GM12878 (cell line): ENCODE measurements at regions not wholly inside any gene's neighbourhood (a gene's known extent, or its start where the extent isn't known, plus 50 kb on each side); places are given as distances from the start of the nearest gene placed in this dataset.

Experiments used
- ATAC-seq: fragments of 200-7000 bp; cut with Tn5 transposase; 3 replicates; pipeline ENCODE4 v1.9.1; 2020; ENCODE audit warnings: mild to moderate bottlenecking, moderate library complexity
- BruUV-seq: library from RNA; stranded (reverse); fragments of 400-500 nt; replicated peaks from 2 replicates; lab custom pipeline; 2021; lab: Mats Ljungman, UMichigan
- CTCF ChIA-PET: fragments of 300-600 bp; sonication (Branson Sonifier 250); formaldehyde crosslinking; extraction: SDS; loops from one replicate; lab custom pipeline; 2021; ENCODE audit warnings: inconsistent platforms; lab: Yijun Ruan, JAX
- POLR2A ChIA-PET: fragments of 350-600 bp; formaldehyde crosslinking; extraction: SDS; loops from one replicate; lab custom pipeline; 2021; ENCODE audit warnings: inconsistent platforms; lab: Charles Lee
- RAD21 ChIA-PET: fragments of 300-600 bp; sonication (Branson Sonifier 250); formaldehyde crosslinking; loops from one replicate; lab custom pipeline; 2023; ENCODE audit warnings: antibody characterized with exemption; ENCODE audit not compliant: unreplicated experiment; lab: Charles Lee
- SMC1A ChIA-PET: fragments of 300-600 bp; sonication (Branson Sonifier 250); formaldehyde crosslinking; loops from one replicate; lab custom pipeline; 2023; ENCODE audit not compliant: unreplicated experiment, uncharacterized antibody; lab: Charles Lee
- DNase-seq: peaks from one replicate; pipeline ENCODE4 v3.0.0-alpha.2; 2011; ENCODE audit warnings: low read depth, low spot score
- FAIRE-seq: peaks from 3 replicates; lab custom pipeline; 2011; peaks lifted over from hg19 to GRCh38; lab: Jason Lieb, UNC
- H2AFZ ChIP-seq: 2 replicates; pipeline ENCODE4 v1.6.0; 2011; ENCODE audit warnings: low read depth, low read length, control low read depth; ENCODE audit not compliant: control insufficient read depth
- H3K27ac ChIP-seq: 2 replicates; pipeline ENCODE4 v1.5.1; 2011; ENCODE audit warnings: control low read depth; ENCODE audit not compliant: control insufficient read depth, insufficient read depth
- H3K27me3 ChIP-seq, 2 experiments: replicated peaks in 1 of 2; 2 replicates each; pipeline versions ENCODE4 v1.6.0 to v1.6.1; 2011; ENCODE audit warnings: low read length in 1 of 2; ENCODE audit not compliant: control insufficient read depth in 2 of 2, insufficient read depth in 2 of 2
- H3K36me3 ChIP-seq, 2 experiments: 2 replicates each; pipeline ENCODE4 v1.5.1; 2011; ENCODE audit warnings: low read length in 1 of 2; ENCODE audit not compliant: control insufficient read depth in 2 of 2, insufficient read depth in 2 of 2
- H3K4me1 ChIP-seq: 2 replicates; pipeline ENCODE4 v1.6.1; 2011; ENCODE audit warnings: mild to moderate bottlenecking, low read length, moderate library complexity, mixed read lengths; ENCODE audit not compliant: control insufficient read depth, insufficient read depth
- H3K4me2 ChIP-seq: 2 replicates; pipeline ENCODE4 v1.6.0; 2011; ENCODE audit warnings: control low read depth; ENCODE audit not compliant: control insufficient read depth, insufficient read depth
- H3K4me3 ChIP-seq: fragments of 200-600 bp; sonication (generic); 2 replicates; pipeline ENCODE4 v1.5.1; 2016
- H3K79me2 ChIP-seq: 2 replicates; pipeline ENCODE4 v1.6.0; 2011; ENCODE audit warnings: low read length; ENCODE audit not compliant: control insufficient read depth, insufficient read depth
- H3K9ac ChIP-seq: 2 replicates; pipeline ENCODE4 v1.8.0; 2011; ENCODE audit warnings: low read length, control low read depth, mixed read lengths; ENCODE audit not compliant: control insufficient read depth, insufficient read depth
- H3K9me3 ChIP-seq: replicated peaks from 3 replicates; pipeline ENCODE4 v1.5.1; 2011; ENCODE audit warnings: mild to moderate bottlenecking, low read length; ENCODE audit not compliant: control insufficient read depth, insufficient read depth
- H4K20me1 ChIP-seq: 2 replicates; pipeline ENCODE4 v1.6.0; 2011; ENCODE audit not compliant: control insufficient read depth, insufficient read depth
- CBX5 ChIP-seq: sonication (generic); IDR thresholded peaks from 2 replicates; pipeline ENCODE4 v1.6.1; 2016; ENCODE audit warnings: low read depth, moderate library complexity, mild to moderate bottlenecking, inconsistent platforms
- CREM ChIP-seq: IDR thresholded peaks from 2 replicates; pipeline ENCODE4 v1.6.1; 2014; ENCODE audit warnings: antibody characterized with exemption, low read depth
- MXI1 ChIP-seq: fragments of 150-350 bp; IDR thresholded peaks from 2 replicates; pipeline ENCODE4 v1.6.1; 2011; ENCODE audit warnings: low read depth, mild to moderate bottlenecking, inconsistent platforms, low read length, improper control_type of control experiment
- NKRF ChIP-seq: fragments of 450-650 bp; conservative IDR thresholded peaks from 2 replicates; pipeline ENCODE4 v1.6.1; 2017; ENCODE audit warnings: mild to moderate bottlenecking, moderate library complexity
- RAD51 ChIP-seq: fragments of 450-650 bp; IDR thresholded peaks from 2 replicates; pipeline ENCODE4 v1.6.1; 2016; ENCODE audit warnings: moderate library complexity, mild to moderate bottlenecking, inconsistent platforms
- RBBP5 ChIP-seq: fragments of 200-600 bp; sonication (generic); conservative IDR thresholded peaks from 2 replicates; pipeline ENCODE4 v1.6.1; 2016
- YY1 ChIP-seq: IDR thresholded peaks from 2 replicates; pipeline ENCODE4 v1.6.1; 2011; ENCODE audit warnings: low read depth, mild to moderate bottlenecking, low read length
- ZNF217 ChIP-seq: fragments of 450-650 bp; IDR thresholded peaks from 2 replicates; pipeline ENCODE4 v1.6.1; 2017; ENCODE audit warnings: antibody characterized with exemption, mild to moderate bottlenecking
- WGBS: methylation state at CpG from one replicate; pipeline ENCODE4 v1.1.6; 2016; ENCODE audit warnings: low lambda C conversion rate; ENCODE audit not compliant: insufficient replicate concordance, insufficient coverage; ENCODE audit errors: missing lambda C conversion rate; 5-methylcytosine and 5-hydroxymethylcytosine counted together
- in situ Hi-C: fragments of 300-500 bp; cut with MboI; formaldehyde crosslinking; loops from 9 replicates; pipeline ENCODE4 v1.14.3; 2018; ENCODE audit warnings: mixed read lengths
- intact Hi-C: fragments of 100-400 bp; cut with micrococcal nuclease; formaldehyde crosslinking; loops from one replicate; pipeline ENCODE4 v1.14.2; 2022; ENCODE audit not compliant: unreplicated experiment

DNA sequence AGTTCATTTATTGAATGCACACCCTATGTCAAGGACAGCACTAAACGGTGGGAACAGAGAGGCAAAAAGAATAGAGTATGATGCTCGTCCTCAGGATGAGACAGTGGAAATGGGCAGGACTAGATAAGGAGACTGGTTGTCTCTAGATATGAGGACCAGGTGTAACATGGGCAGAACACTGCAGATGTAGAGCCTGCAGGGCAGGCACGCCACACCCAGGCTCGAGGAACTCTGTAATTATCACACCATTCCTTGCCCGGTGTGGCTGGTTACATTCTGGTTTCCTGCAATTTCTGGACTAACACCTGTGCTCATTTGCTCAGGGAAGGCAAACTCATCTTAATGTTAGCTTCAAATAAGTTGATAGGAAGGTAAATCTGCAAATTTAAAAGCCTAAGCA is 334.4 kb downstream of the DHX15 start (continued):
- TF ChIP-seq NKRF (no peak), RAD51 (no peak)

DNA sequence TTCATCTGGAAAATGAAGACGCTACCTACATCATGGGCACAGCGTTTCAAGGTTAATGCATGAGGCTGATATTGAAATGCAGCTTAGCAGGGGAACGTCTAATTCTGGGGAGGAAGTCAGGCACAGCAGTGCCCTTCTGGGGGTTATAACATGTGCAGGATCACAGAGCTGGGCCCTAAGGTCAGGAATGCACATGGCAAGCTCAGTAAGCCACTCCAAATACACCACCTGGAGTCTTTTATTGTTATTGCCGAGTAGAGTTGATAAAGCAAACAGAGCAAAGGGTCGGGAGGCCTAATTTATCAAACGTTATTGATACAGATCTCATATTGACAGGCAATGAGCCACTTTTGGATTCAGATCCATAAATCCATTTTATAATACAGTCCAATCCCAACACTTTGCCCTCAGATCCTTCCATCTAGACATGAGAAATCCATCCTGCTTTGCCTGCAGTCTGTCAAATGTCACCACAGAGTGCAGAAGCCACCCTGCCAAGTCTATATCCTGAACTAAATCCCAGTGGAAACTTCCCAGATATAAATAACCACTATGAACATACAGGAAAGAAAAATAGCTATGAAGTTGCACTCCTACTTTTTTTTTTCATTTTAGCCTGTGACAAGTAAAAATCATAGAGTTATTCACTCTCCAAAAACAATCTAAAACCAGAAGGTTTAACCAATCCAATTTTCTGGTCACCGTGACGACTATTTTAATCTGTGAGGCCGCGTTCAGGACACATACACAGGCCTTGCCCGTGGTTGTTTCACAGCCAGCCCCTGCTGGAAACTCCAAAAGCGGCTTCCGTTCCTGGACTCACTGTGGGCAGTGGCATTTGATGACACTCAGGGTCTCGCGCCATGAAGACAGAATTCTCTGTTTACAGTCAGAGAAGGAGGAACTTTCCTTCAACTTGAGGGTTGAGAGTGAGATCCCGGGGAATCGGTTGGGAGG is 335.4 kb downstream of the DHX15 start:
- H4K20me1 ChIP-seq = no peaks in the 10 kb centered on the region
- ChIA-PET POLR2A (no interaction called here), RAD21 (no interaction called here), SMC1A (interaction anchor here (0.6 kb wide), 2 partner anchors 18 to 259 kb away, joined by 3 to 4 read pairs; no protein-coding TSS in a partner anchor), CTCF (no interaction called here)
- DNase-seq = no peak
- H3K4me1 ChIP-seq = no peaks in the 10 kb centered on the region
- H2AFZ ChIP-seq = no peak overlapping the region
- in situ Hi-C loops (no loop called here), intact Hi-C loops (no loop called here)
- 41% methylated on average over 17 of the region's 17 CpGs for WGBS
- H3K27me3 ChIP-seq = no peaks in the 10 kb centered on the region
- no peak overlapping the region for H3K27ac ChIP-seq
- H3K4me3 ChIP-seq = no peak overlapping the region
- H3K79me2 ChIP-seq = no peaks in the 10 kb centered on the region
- H3K9me3 ChIP-seq = no peaks in the 10 kb centered on the region
- no TSS peak for BruUV-seq
- no peak for FAIRE-seq
- no peak overlapping the region for H3K9ac ChIP-seq
- H3K36me3 ChIP-seq = no peaks in the 10 kb centered on the region
- no peak for ATAC-seq
- no peak overlapping the region for H3K4me2 ChIP-seq
- TF ChIP-seq RBBP5 (no peak), CBX5 (no peak), MXI1 (no peak), YY1 (no peak), CREM (no peak), ZNF217 (no peak)
